Spinal cord (tissue), 9 donors: ENCODE measurements at regions not wholly inside any gene's neighbourhood (a gene's known extent, or its start where the extent isn't known, plus 50 kb on each side); places are given as distances from the start of the nearest gene placed in this dataset.
"Not testable (repeated sequence)": the region's sequence is repeated elsewhere in the genome, so short reads cannot be mapped to it uniquely, and the experiment has no call there.

Source experiments
- DNase-seq, 6 donors: peaks; one replicate each; pipeline versions ENCODE4 v3.0.0 to v3.0.0-alpha.2; 2013 to 2015; ENCODE audit warnings: low spot score in 6 of 6, low read depth in 4 of 6
- H3K27ac ChIP-seq: one replicate; pipeline ENCODE4 v1.5.1; 2013; ENCODE audit warnings: low read depth, low read length, control low read depth
- H3K27me3 ChIP-seq: one replicate; pipeline ENCODE4 v1.6.1; 2013; ENCODE audit warnings: low read length; ENCODE audit not compliant: control insufficient read depth, insufficient read depth
- H3K36me3 ChIP-seq: one replicate; pipeline ENCODE4 v1.6.1; 2013; ENCODE audit warnings: low read length; ENCODE audit not compliant: control insufficient read depth, insufficient read depth
- H3K4me1 ChIP-seq: one replicate; pipeline ENCODE4 v1.6.1; 2013; ENCODE audit warnings: low read length; ENCODE audit not compliant: control insufficient read depth, insufficient read depth
- H3K4me3 ChIP-seq: one replicate; pipeline ENCODE4 v1.5.1; 2013; ENCODE audit warnings: low read depth, low read length, control low read depth
- H3K9me3 ChIP-seq: one replicate; pipeline ENCODE4 v1.6.1; 2013; ENCODE audit warnings: low read length; ENCODE audit not compliant: control insufficient read depth, insufficient read depth
- WGBS: methylation state at CpG from one replicate; pipeline ENCODE4 v1.1.5; 2013; ENCODE audit warnings: missing lambda C conversion rate; ENCODE audit not compliant: insufficient coverage; 5-methylcytosine and 5-hydroxymethylcytosine counted together
- donor health status: healthy.

GRCh38 chr11:90500922-90501568 lies 278.2 kb upstream of the CHORDC1 start:
- WGBS = no CpG with 5 or more reads among the region's 5 CpGs

DNA sequence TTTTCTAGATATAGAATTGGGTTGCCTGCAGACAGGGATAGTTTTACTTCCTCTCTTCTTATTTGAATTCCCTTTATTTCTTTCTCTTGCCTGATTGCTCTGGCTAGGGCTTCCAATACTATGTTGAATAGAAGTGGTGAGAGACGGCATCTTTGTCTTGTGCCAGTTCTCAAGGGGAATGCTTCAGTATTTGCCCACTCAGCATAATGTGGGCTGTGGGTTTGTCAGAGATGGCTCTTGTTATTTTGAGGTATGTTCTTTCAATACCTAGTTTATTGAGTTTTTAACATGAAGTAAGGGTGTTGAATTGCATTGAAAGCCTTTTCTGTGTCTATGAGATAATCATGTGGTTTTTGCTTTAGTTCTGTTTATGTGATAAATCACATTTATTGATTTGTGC lies 273.9 kb upstream of the CHORDC1 start:
- no peaks in the 10 kb centered on the region for H3K36me3 ChIP-seq
- no peak for DNase-seq
- H3K9me3 ChIP-seq = no peaks in the 10 kb centered on the region
- WGBS = 100% methylated on average over 1 of the region's 1 CpG
- no peaks in the 10 kb centered on the region for H3K4me1 ChIP-seq
- no peak overlapping the region for H3K4me3 ChIP-seq
- no peaks in the 10 kb centered on the region for H3K27me3 ChIP-seq
- H3K27ac ChIP-seq = no peak overlapping the region

More at GRCh38 chr11:90500922-90501568, 278.2 kb upstream of the CHORDC1 start:
- H3K4me1 ChIP-seq = no peaks in the 10 kb centered on the region
- no peaks in the 10 kb centered on the region for H3K27me3 ChIP-seq
- no peak overlapping the region for H3K4me3 ChIP-seq
- no peaks in the 10 kb centered on the region for H3K36me3 ChIP-seq
- no peak overlapping the region for H3K27ac ChIP-seq
- DNase-seq = no peak
- no peaks in the 10 kb centered on the region for H3K9me3 ChIP-seq

GRCh38 chr11:90493379-90493778 lies 270.5 kb upstream of the CHORDC1 start:
- no peak for DNase-seq
- no peaks in the 10 kb centered on the region for H3K27me3 ChIP-seq
- H3K4me3 ChIP-seq = no peak overlapping the region
- no peaks in the 10 kb centered on the region for H3K9me3 ChIP-seq
- H3K4me1 ChIP-seq = no peaks in the 10 kb centered on the region
- no peaks in the 10 kb centered on the region for H3K36me3 ChIP-seq
- no peak overlapping the region for H3K27ac ChIP-seq

DNA sequence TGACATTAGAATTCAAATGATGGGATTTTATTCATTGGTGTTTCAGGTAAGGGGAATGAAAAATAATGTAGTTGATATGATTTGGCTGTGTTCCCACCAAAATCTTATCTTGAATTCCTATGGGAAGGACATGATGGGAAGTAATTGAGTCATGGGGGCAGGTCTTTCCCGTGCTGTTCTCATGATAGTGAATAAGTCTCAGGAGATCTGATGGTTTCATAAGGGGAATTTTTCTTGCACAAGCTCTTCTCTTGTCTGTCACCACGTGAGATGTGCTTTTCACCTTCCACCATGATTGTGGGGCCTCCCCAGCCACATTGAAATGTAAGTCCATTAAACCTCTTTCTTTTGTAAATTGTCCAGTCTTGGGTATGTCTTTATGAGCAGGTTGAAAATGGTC lies 268.6 kb upstream of the CHORDC1 start:
- Histone ChIP-seq H3K4me1 (no peaks in the 10 kb centered on the region), H3K9me3 (no peaks in the 10 kb centered on the region), H3K27ac (no peak overlapping the region), H3K36me3 (no peaks in the 10 kb centered on the region), H3K27me3 (no peaks in the 10 kb centered on the region), H3K4me3 (no peak overlapping the region)
- 100% methylated on average over 1 of the region's 2 CpGs for WGBS
- no peak for DNase-seq

DNA sequence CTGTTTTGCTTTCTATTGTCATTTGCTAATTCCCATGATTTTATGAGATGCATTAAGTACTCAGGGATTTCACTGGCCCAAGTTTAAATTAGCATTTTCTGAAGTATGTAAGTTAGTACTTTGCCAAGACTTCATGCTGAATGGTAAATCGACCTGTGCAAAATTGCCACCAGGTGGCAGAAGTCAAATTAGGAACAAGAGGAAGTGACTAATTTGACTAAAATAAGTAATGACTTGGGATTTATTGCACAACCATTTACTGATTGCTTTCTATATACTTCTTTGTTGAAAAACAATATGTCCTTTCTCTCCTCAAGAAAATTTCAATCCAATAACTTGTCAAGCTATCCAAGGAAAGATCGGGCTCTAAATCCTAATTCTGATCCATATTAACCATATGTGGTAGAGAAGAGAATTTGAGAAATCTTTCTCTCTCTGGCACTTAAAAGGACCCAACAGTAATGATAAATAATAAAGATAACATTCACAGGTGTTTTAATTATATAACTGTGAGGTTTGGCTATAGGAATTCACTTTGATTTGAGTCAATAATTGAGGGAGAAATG lies 253.7 kb upstream of the CHORDC1 start:
- no peaks in the 10 kb centered on the region for H3K27me3 ChIP-seq
- H3K27ac ChIP-seq = no peak overlapping the region
- H3K36me3 ChIP-seq = no peaks in the 10 kb centered on the region
- no peaks in the 10 kb centered on the region for H3K4me1 ChIP-seq
- no peak overlapping the region for H3K4me3 ChIP-seq
- WGBS = no CpG with 5 or more reads among the region's 2 CpGs
- H3K9me3 ChIP-seq = no peaks in the 10 kb centered on the region
- DNase-seq = peak in 4 of 6 donors; percentile 4 to 72 (median 37)

- no peaks in the 10 kb centered on the region for H3K27me3 ChIP-seq
- DNase-seq = no peak
- no peaks in the 10 kb centered on the region for H3K36me3 ChIP-seq
- H3K4me1 ChIP-seq = no peaks in the 10 kb centered on the region
- WGBS = no CpG with 5 or more reads among the region's 2 CpGs
- H3K4me3 ChIP-seq = no peak overlapping the region
- H3K9me3 ChIP-seq = no peaks in the 10 kb centered on the region
- H3K27ac ChIP-seq = no peak overlapping the region
These were observed 246.1 kb upstream of the CHORDC1 start for GRCh38 chr11:90468923-90469322.

DNA sequence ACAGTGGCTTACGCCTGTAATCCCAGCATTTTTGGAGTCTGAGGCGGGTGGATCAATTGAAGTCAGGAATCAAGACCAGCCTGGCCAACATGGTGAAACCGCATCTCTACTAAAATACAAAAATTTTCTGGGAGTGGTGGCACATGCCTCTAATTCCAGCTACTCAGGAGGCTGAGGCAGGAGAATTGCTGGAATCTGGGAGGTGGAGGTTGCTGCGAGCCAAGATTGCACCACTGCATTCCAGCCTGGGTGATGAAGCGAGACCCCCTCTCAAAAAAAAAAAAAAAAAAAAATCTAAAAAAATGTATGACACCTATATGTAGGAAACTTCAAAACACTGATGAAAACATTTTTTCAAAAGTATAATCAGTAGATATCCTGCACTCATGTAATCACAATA lies 242.7 kb upstream of the CHORDC1 start:
- no peak overlapping the region for H3K4me3 ChIP-seq
- WGBS = 100% methylated on average over 1 of the region's 5 CpGs
- H3K36me3 ChIP-seq = no peaks in the 10 kb centered on the region

GRCh38 chr11:90455347-90455920 lies 232.6 kb upstream of the CHORDC1 start:
- not testable (repeated sequence) for H3K4me1 ChIP-seq, H3K27ac ChIP-seq, H3K9me3 ChIP-seq, H3K27me3 ChIP-seq, H3K4me3 ChIP-seq, DNase-seq, H3K36me3 ChIP-seq
- WGBS = 40% methylated on average over 3 of the region's 6 CpGs

More for the DNA sequence above, 242.7 kb upstream of the CHORDC1 start:
- H3K4me1 ChIP-seq = no peaks in the 10 kb centered on the region
- DNase-seq = no peak
- no peak overlapping the region for H3K27ac ChIP-seq
- no peaks in the 10 kb centered on the region for H3K27me3 ChIP-seq
- H3K9me3 ChIP-seq = no peaks in the 10 kb centered on the region

DNA sequence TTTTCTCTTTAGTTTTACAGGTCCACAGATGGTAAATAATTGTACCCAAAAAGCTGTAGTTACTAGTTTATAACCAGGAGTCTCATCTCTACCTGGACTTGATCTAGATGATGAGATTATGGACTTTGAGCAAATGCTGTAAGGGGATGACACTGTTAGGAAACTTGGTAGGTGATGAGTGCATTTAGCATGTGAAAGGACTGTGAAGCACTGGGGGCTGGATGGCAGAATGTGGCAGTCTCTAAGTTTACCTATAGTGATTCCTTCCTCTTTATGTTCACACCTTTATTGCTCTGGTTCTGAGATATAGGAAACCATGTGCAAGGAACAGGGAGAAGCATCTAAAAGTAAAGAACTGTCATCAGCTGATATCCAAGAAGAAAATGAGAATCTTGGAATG lies 230.7 kb upstream of the CHORDC1 start:
- Histone ChIP-seq H3K27ac (no peak overlapping the region), H3K36me3 (no peaks in the 10 kb centered on the region), H3K27me3 (no peaks in the 10 kb centered on the region), H3K4me3 (no peak overlapping the region), H3K9me3 (no peaks in the 10 kb centered on the region), H3K4me1 (no peaks in the 10 kb centered on the region)
- DNase-seq = no peak

DNA sequence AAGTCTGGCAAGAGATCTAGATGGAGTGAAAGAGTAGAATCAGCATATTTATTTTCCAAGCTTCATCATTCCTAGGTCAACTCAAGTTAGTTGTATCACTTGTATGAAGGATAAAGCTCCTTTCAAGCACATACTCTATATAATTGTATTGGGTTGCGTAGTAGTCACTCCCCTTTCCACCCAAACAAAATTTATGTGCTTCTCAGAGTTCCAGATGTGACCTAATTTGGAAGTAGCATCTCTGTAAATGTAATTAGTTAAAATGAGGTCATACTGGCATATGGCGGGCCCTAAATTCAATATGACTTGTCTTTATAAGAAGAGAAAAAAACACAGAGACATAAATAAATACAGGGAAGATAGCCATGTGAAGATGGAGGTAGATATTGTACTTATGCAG lies 226.8 kb upstream of the CHORDC1 start:
- WGBS = no CpG with 5 or more reads among the region's 2 CpGs
- Histone ChIP-seq H3K27ac (no peak overlapping the region), H3K4me3 (no peak overlapping the region), H3K4me1 (no peaks in the 10 kb centered on the region), H3K27me3 (no peaks in the 10 kb centered on the region), H3K36me3 (no peaks in the 10 kb centered on the region), H3K9me3 (no peaks in the 10 kb centered on the region)
- no peak for DNase-seq
